K562 (cell line): ENCODE measurements at regions not wholly inside any gene's neighbourhood (a gene's known extent, or its start where the extent isn't known, plus 50 kb on each side); places are given as distances from the start of the nearest gene placed in this dataset.
A peak's percentile ranks its signal among the peaks of the same experiment; 100 is the strongest.

Experiments used
- ATAC-seq: fragments of 200-7000 bp; cut with Tn5 transposase; 3 replicates; pipeline ENCODE4 v1.9.1; 2020; ENCODE audit warnings: moderate library complexity
- BruUV-seq: library from RNA; stranded (reverse); fragments of 400-500 nt; replicated peaks from 2 replicates; lab custom pipeline; 2021; lab: Mats Ljungman, UMichigan
- CTCF ChIA-PET: fragments of 300-600 bp; formaldehyde crosslinking; extraction: SDS; loops from one replicate; lab custom pipeline; 2021; ENCODE audit warnings: low intra/inter-chr PET ratio; lab: Yijun Ruan, JAX
- POLR2A ChIA-PET: fragments of 300-600, 350-650 bp; sonication (Branson Sonifier 250); formaldehyde crosslinking; extraction: SDS; loops from one replicate; lab custom pipeline; 2021; ENCODE audit warnings: antibody characterized with exemption, inconsistent platforms; lab: Yijun Ruan, JAX
- DNase-seq, 4 experiments: peaks; one replicate each; pipeline versions ENCODE4 v3.0.0 to v3.0.0-alpha.2; 2011 to 2018; ENCODE audit warnings: low spot score in 3 of 4, mixed read lengths in 3 of 4; ENCODE audit errors: extremely low read depth in 1 of 4
- FAIRE-seq: peaks from 2 replicates; lab custom pipeline; 2011; peaks lifted over from hg19 to GRCh38; lab: Jason Lieb, UNC
- H2AFZ ChIP-seq: 2 replicates; pipeline ENCODE4 v1.6.0; 2011; ENCODE audit warnings: low read depth, low read length, control low read depth, inconsistent platforms
- H3K27ac ChIP-seq: fragments of 200-600 bp; 3 replicates; pipeline ENCODE4 v1.8.0; 2011; ENCODE audit warnings: low read depth, mild to moderate bottlenecking, control low read depth, inconsistent platforms, low read length, moderate library complexity, mixed read lengths; ENCODE audit errors: extremely low read depth
- H3K27me3 ChIP-seq, 2 experiments: fragments of 300-600 bp in 1 of 2; 2 replicates in 1 of 2; 3 replicates in 1 of 2; pipeline versions ENCODE4 v1.6.0 to v1.8.0; 2011; ENCODE audit warnings: inconsistent platforms in 2 of 2, low read length in 2 of 2, mild to moderate bottlenecking in 1 of 2, mixed read lengths in 1 of 2, moderate library complexity in 1 of 2; ENCODE audit not compliant: control insufficient read depth in 2 of 2, insufficient read depth in 2 of 2
- H3K36me3 ChIP-seq: fragments of 300-600 bp; 3 replicates; pipeline ENCODE4 v1.8.0; 2011; ENCODE audit warnings: mild to moderate bottlenecking, low read length, inconsistent platforms; ENCODE audit not compliant: control insufficient read depth, insufficient read depth
- H3K4me1 ChIP-seq, 2 experiments: fragments of 200-600 bp in 1 of 2; replicated peaks in 1 of 2; 2 replicates in 1 of 2; 3 replicates in 1 of 2; pipeline versions ENCODE4 v1.5.1 to v1.8.0; 2011; ENCODE audit warnings: inconsistent platforms in 2 of 2, low read length in 2 of 2, mild to moderate bottlenecking in 1 of 2, mixed read lengths in 1 of 2, moderate library complexity in 1 of 2; ENCODE audit not compliant: control insufficient read depth in 2 of 2, insufficient read depth in 2 of 2
- H3K4me2 ChIP-seq: 2 replicates; pipeline ENCODE4 v1.6.1; 2011; ENCODE audit warnings: low read length, control low read depth, inconsistent platforms, mixed read lengths; ENCODE audit not compliant: insufficient read depth
- H3K4me3 ChIP-seq: fragments of 200-600 bp; sonication (generic), shearing (Covaris generic); 2 replicates; pipeline ENCODE4 v1.5.1; 2016; ENCODE audit warnings: control low read depth, inconsistent platforms
- H3K79me2 ChIP-seq: fragments of 200-600 bp; 3 replicates; pipeline ENCODE4 v1.8.0; 2011; ENCODE audit warnings: low read length, inconsistent platforms; ENCODE audit not compliant: control insufficient read depth, insufficient read depth
- H3K9ac ChIP-seq, 2 experiments: 2 replicates each; pipeline versions ENCODE4 v1.6.0 to v1.6.1; 2011; ENCODE audit warnings: low read depth in 2 of 2, low read length in 2 of 2, control low read depth in 1 of 2, inconsistent platforms in 1 of 2, mild to moderate bottlenecking in 1 of 2, mixed read lengths in 1 of 2; ENCODE audit not compliant: insufficient read depth in 1 of 2
- H3K9me1 ChIP-seq: one replicate; pipeline ENCODE4 v1.6.0; 2011; ENCODE audit warnings: inconsistent platforms, mild to moderate bottlenecking, low read length, moderate library complexity; ENCODE audit not compliant: control insufficient read depth, insufficient read depth
- H3K9me3 ChIP-seq: replicated peaks from 2 replicates; pipeline ENCODE4 v1.5.1; 2011; ENCODE audit warnings: low read depth, low read length, inconsistent platforms; ENCODE audit not compliant: control insufficient read depth, insufficient read depth
- H4K20me1 ChIP-seq: replicated peaks from 2 replicates; pipeline ENCODE4 v1.6.1; 2011; ENCODE audit warnings: low read length, inconsistent platforms, mixed read lengths; ENCODE audit not compliant: control insufficient read depth, insufficient read depth
- CEBPB ChIP-seq: fragments of 450-650 bp; IDR thresholded peaks from 2 replicates; pipeline ENCODE4 v1.6.1; 2016; ENCODE audit warnings: missing genetic modification characterization, missing compliant biosample characterization
- CEBPG ChIP-seq, 3 experiments: fragments of 200-800 bp in 1 of 3; sonication (Bioruptor generic) in 1 of 3; sonication (generic) in 1 of 3; formaldehyde crosslinking in 1 of 3; IDR thresholded peaks in 2 of 3; conservative IDR thresholded peaks in 1 of 3; 2 replicates each; pipeline versions ENCODE4 v1.6.1 to v1.8.0; 2016 to 2022; ENCODE audit warnings: missing compliant biosample characterization in 2 of 3, missing genetic modification characterization in 2 of 3, mild to moderate bottlenecking in 1 of 3, missing genetic modification reagents in 1 of 3
- CEBPZ ChIP-seq: fragments of 150-350 bp; IDR thresholded peaks from 2 replicates; pipeline ENCODE4 v1.6.1; 2014; ENCODE audit warnings: low read depth, mild to moderate bottlenecking, low read length, borderline replicate concordance
- COPS2 ChIP-seq: fragments of 450-650 bp; conservative IDR thresholded peaks from 2 replicates; pipeline ENCODE4 v1.6.1; 2016; ENCODE audit warnings: mild to moderate bottlenecking, moderate library complexity
- DACH1 ChIP-seq: fragments of 450-650 bp; IDR thresholded peaks from 2 replicates; pipeline ENCODE4 v1.6.1; 2018; ENCODE audit not compliant: partially characterized antibody
- IRF9 ChIP-seq: fragments of 450-650 bp; IDR thresholded peaks from 2 replicates; pipeline ENCODE4 v1.6.1; 2016; ENCODE audit warnings: missing biosample characterization, missing genetic modification characterization
- MCM5 ChIP-seq: fragments of 450-650 bp; IDR thresholded peaks from 2 replicates; pipeline ENCODE4 v1.6.1; 2016; ENCODE audit warnings: low read depth
- USF2 ChIP-seq: sonication (generic); formaldehyde crosslinking; IDR thresholded peaks from 2 replicates; pipeline ENCODE4 v1.5.0; 2020; ENCODE audit warnings: missing genetic modification reagents
- ZNF124 ChIP-seq: sonication (generic); formaldehyde crosslinking; IDR thresholded peaks from 2 replicates; pipeline ENCODE4 v1.8.1; 2022; ENCODE audit warnings: missing genetic modification reagents
- ZNF436 ChIP-seq: fragments of 250-450, 450-650 bp; sonication (Bioruptor Pico); formaldehyde crosslinking; IDR thresholded peaks from 2 replicates; pipeline ENCODE4 v1.7.0; 2020; ENCODE audit warnings: mild to moderate bottlenecking
- ZZZ3 ChIP-seq: fragments of 450-650 bp; IDR thresholded peaks from 2 replicates; pipeline ENCODE4 v1.6.1; 2016; ENCODE audit warnings: antibody characterized with exemption, mild to moderate bottlenecking, moderate library complexity
- WGBS: fragments of 100-300 bp; shearing (Covaris generic); methylation state at CpG from one replicate; pipeline ENCODE4 v1.1.6; 2016; ENCODE audit warnings: low coverage, mixed read lengths; ENCODE audit not compliant: insufficient coverage; ENCODE audit errors: missing lambda C conversion rate; 5-methylcytosine and 5-hydroxymethylcytosine counted together
- in situ Hi-C: fragments of 300-500 bp; cut with MboI; formaldehyde crosslinking; loops from 4 replicates; pipeline ENCODE4 v1.15.0; 2018; ENCODE audit warnings: inconsistent platforms, mixed read lengths
- intact Hi-C: fragments of 100-400 bp; cut with micrococcal nuclease; formaldehyde crosslinking; loops from 2 replicates; pipeline ENCODE4 v1.14.2; 2022

GRCh38 chr2:156687126-156687525 is 250.9 kb downstream of the GPD2 start:
- Histone ChIP-seq H2AFZ (no peak overlapping the region), H4K20me1 (no peaks in the 10 kb centered on the region), H3K4me1 (no peaks in the 10 kb centered on the region), H3K9me1 (no peaks in the 10 kb centered on the region), H3K27me3 (no peaks in the 10 kb centered on the region), H3K9ac (no peak overlapping the region), H3K9me3 (no peaks in the 10 kb centered on the region), H3K36me3 (no peaks in the 10 kb centered on the region), H3K79me2 (no peaks in the 10 kb centered on the region), H3K4me2 (no peak overlapping the region), H3K4me3 (no peak overlapping the region), H3K27ac (no peak overlapping the region)
- no peak for FAIRE-seq
- DNase-seq = no peak
- no peak for TF ChIP-seq ZNF124 (CRISPR knock-in tag)
- no peak for TF ChIP-seq ZZZ3
- no peak for TF ChIP-seq DACH1
- in situ Hi-C loops = no loop called here
- no TSS peak for BruUV-seq
- CTCF ChIA-PET = no interaction called here
- ATAC-seq = no peak
- intact Hi-C loops = no loop called here
- POLR2A ChIA-PET = interaction anchor here (0.5 kb wide), 1 partner anchor 31 kb away, joined by 3 read pairs; no protein-coding TSS in a partner anchor

- POLR2A ChIA-PET = interaction anchor here (0.5 kb wide), 1 partner anchor 30 kb away, joined by 3 read pairs; no protein-coding TSS in a partner anchor
- no peaks in the 10 kb centered on the region for H3K4me1 ChIP-seq
- H3K4me2 ChIP-seq = no peak overlapping the region
- H3K4me3 ChIP-seq = no peak overlapping the region
- no peaks in the 10 kb centered on the region for H3K79me2 ChIP-seq
- intact Hi-C loops = no loop called here
- H4K20me1 ChIP-seq = no peaks in the 10 kb centered on the region
- no peak for FAIRE-seq
- no peaks in the 10 kb centered on the region for H3K9me3 ChIP-seq
- H3K27me3 ChIP-seq = no peaks in the 10 kb centered on the region
- TF ChIP-seq IRF9 (tag) (peak; percentile 52; the same call in 1 of the 2 replicates), COPS2 (no peak), ZNF436 (CRISPR knock-in tag) (no peak), CEBPZ (no peak), CEBPB (tag) (peak; percentile 94), USF2 (CRISPR knock-in tag) (no peak), MCM5 (no peak), CEBPG (CRISPR knock-in tag; IDR thresholded peaks at IDR 0.05) (no peak), CEBPG (tag; conservative IDR thresholded peaks at IDR 0.05 in 1 of 2, IDR thresholded peaks at IDR 0.05 in 1 of 2) (peak; percentile 83 to 92)
- TF ChIP-seq, all 486 proteins: peak for 3
- no TSS peak for BruUV-seq
- in situ Hi-C loops = no loop called here
- no peak overlapping the region for H3K27ac ChIP-seq
- CTCF ChIA-PET = no interaction called here
- WGBS = 79% methylated on average over 1 of the region's 1 CpG
- H3K9me1 ChIP-seq = no peaks in the 10 kb centered on the region
- DNase-seq (no peak), ATAC-seq (no peak)
- no peak overlapping the region for H3K9ac ChIP-seq
- H2AFZ ChIP-seq = no peak overlapping the region
- H3K36me3 ChIP-seq = no peaks in the 10 kb centered on the region
Measured at GRCh38 chr2:156687715-156688114, 251.5 kb downstream of the GPD2 start.
